ENCODE measurements at regions not wholly inside any gene's neighbourhood (a gene's known extent, or its start where the extent isn't known, plus 50 kb on each side); places are given as distances from the start of the nearest gene placed in this dataset.

DNA sequence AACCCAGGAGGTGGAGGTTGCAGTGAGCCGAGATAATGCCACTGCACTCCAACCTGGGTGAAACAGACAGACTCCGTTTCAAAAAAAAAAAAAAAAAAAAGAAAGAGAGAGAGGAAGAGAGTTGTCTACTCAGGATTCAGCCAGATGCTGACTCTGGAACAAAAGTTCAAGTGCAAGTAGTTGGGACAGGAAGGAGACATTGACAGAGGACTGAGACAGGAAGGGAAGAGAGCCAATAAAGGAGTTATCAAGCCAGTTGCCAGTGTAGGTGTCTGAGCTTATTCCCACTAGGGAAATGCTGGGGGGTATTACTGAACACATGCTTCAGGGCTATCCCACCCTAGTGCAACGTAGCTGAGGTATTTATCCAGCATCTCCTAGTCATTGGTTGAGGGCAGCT is 147.7 kb upstream of the SLC1A3 start:
- intact Hi-C loops (cut with micrococcal nuclease; ENCODE audit: unreplicated experiment), result no loop called here
- Histone ChIP-seq H3K4me1 (ENCODE audit: control insufficient read depth, insufficient read depth, low read length) (no peaks in the 10 kb centered on the region), H3K4me3 (ENCODE audit: low read depth in 2 of 2, low read length in 2 of 2) (no peak overlapping the region), H3K27me3 (ENCODE audit: control insufficient read depth, insufficient read depth, low read length) (no peaks in the 10 kb centered on the region), H3K9me3 (ENCODE audit: control insufficient read depth, insufficient read depth, low read depth, low read length) (no peaks in the 10 kb centered on the region), H3K27ac (ENCODE audit: low read length) (no peak overlapping the region), H3K36me3 (ENCODE audit: control insufficient read depth, insufficient read depth, low read length) (no peaks in the 10 kb centered on the region)
- DNase-seq (ENCODE audit: low read depth, low spot score), result no peak
- CTCF ChIA-PET, result interaction anchor here (0.6 kb wide), 1 partner anchor 19 kb away, joined by 5 read pairs; no protein-coding TSS in a partner anchor
- BruUV-seq (replicated peaks), result no TSS peak
- in situ Hi-C loops (cut with HindIII; ENCODE audit: low pct_unique_long_range_greater_than_20kb, low sequenced_read_pairs), result no loop called here
- ATAC-seq, result no peak
- TF ChIP-seq SIN3A (IDR thresholded peaks at IDR 0.05; ENCODE audit: borderline replicate concordance, insufficient read depth, low read depth, low read length), result no peak
- TF ChIP-seq, protein P1, sequence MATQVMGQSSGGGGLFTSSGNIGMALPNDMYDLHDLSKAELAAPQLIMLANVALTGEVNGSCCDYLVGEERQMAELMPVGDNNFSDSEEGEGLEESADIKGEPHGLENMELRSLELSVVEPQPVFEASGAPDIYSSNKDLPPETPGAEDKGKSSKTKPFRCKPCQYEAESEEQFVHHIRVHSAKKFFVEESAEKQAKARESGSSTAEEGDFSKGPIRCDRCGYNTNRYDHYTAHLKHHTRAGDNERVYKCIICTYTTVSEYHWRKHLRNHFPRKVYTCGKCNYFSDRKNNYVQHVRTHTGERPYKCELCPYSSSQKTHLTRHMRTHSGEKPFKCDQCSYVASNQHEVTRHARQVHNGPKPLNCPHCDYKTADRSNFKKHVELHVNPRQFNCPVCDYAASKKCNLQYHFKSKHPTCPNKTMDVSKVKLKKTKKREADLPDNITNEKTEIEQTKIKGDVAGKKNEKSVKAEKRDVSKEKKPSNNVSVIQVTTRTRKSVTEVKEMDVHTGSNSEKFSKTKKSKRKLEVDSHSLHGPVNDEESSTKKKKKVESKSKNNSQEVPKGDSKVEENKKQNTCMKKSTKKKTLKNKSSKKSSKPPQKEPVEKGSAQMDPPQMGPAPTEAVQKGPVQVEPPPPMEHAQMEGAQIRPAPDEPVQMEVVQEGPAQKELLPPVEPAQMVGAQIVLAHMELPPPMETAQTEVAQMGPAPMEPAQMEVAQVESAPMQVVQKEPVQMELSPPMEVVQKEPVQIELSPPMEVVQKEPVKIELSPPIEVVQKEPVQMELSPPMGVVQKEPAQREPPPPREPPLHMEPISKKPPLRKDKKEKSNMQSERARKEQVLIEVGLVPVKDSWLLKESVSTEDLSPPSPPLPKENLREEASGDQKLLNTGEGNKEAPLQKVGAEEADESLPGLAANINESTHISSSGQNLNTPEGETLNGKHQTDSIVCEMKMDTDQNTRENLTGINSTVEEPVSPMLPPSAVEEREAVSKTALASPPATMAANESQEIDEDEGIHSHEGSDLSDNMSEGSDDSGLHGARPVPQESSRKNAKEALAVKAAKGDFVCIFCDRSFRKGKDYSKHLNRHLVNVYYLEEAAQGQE (IDR thresholded peaks at IDR 0.05; ENCODE audit: insufficient read depth in 1 of 2, low read depth in 2 of 2, low read length in 1 of 2), result no peak
- TF ChIP-seq POLR2AphosphoS5 (IDR thresholded peaks at IDR 0.05; ENCODE audit: low read depth, low read length), result no peak
- TF ChIP-seq, protein P2, sequence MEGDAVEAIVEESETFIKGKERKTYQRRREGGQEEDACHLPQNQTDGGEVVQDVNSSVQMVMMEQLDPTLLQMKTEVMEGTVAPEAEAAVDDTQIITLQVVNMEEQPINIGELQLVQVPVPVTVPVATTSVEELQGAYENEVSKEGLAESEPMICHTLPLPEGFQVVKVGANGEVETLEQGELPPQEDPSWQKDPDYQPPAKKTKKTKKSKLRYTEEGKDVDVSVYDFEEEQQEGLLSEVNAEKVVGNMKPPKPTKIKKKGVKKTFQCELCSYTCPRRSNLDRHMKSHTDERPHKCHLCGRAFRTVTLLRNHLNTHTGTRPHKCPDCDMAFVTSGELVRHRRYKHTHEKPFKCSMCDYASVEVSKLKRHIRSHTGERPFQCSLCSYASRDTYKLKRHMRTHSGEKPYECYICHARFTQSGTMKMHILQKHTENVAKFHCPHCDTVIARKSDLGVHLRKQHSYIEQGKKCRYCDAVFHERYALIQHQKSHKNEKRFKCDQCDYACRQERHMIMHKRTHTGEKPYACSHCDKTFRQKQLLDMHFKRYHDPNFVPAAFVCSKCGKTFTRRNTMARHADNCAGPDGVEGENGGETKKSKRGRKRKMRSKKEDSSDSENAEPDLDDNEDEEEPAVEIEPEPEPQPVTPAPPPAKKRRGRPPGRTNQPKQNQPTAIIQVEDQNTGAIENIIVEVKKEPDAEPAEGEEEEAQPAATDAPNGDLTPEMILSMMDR (IDR thresholded peaks at IDR 0.05), result no peak
- TF ChIP-seq TCF7L2 (IDR thresholded peaks at IDR 0.05; ENCODE audit: low read depth, low read length), result no peak
- POLR2A ChIA-PET, result no interaction called here

DNA sequence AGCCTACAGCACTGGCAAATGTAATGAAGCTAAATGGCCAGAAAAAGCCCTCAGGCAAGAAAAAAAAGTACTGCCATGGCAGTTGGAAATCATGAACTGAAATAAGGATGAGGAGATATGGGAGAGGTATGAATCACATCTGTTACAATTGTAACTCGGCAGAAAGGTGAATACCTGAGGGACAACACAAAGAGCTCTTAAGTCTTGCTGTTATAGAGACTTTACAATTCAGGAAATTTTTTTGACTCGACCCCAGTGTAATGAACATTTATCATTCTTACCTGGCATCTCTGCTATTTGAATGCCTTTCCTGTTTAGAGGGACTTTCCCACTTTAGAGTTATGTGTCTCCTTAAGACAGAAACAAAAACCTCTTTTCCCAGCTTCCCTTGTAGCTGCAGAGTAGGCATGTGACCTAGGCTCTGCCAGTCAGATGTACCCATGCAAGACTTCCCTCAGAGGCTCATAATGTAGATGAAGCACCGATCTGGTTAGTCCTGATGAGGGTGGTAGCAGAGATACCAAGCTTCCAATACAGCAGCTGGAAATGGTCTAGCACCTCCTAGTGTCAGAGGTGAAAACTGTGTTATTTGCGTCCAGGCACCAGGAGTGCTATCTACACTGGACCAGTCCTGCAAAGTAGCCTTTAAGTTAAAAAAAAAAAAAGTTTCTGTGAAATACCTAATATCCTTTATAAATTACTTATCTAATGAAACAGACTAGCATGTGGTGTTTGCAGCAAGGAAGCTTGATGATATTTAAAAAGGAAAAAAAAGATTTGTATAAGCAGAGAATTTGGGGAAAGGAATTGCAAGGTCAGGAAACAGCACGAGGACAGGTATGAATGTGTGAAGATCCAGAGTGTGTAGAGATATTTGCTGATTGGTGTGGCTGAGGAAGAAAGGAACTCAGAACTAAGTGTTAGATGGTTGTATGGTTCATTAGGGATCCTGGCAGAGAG is 146.9 kb upstream of the SLC1A3 start:
- Histone ChIP-seq H3K4me3 (ENCODE audit: low read depth in 2 of 2, low read length in 2 of 2) (no peak overlapping the region), H3K27me3 (ENCODE audit: control insufficient read depth, insufficient read depth, low read length) (no peaks in the 10 kb centered on the region), H3K27ac (ENCODE audit: low read length) (no peak overlapping the region), H3K9me3 (ENCODE audit: control insufficient read depth, insufficient read depth, low read depth, low read length) (no peaks in the 10 kb centered on the region), H3K36me3 (ENCODE audit: control insufficient read depth, insufficient read depth, low read length) (no peaks in the 10 kb centered on the region), H3K4me1 (ENCODE audit: control insufficient read depth, insufficient read depth, low read length) (no peaks in the 10 kb centered on the region)
- no peak for DNase-seq (ENCODE audit: low read depth, low spot score)
- no TSS peak for BruUV-seq (replicated peaks)
- intact Hi-C loops (cut with micrococcal nuclease; ENCODE audit: unreplicated experiment), result no loop called here
- TF ChIP-seq, protein P2 (IDR thresholded peaks at IDR 0.05), result peak; percentile 53
- no peak for TF ChIP-seq SIN3A (IDR thresholded peaks at IDR 0.05; ENCODE audit: borderline replicate concordance, insufficient read depth, low read depth, low read length)
- TF ChIP-seq, protein P1 (IDR thresholded peaks at IDR 0.05; ENCODE audit: insufficient read depth in 1 of 2, low read depth in 2 of 2, low read length in 1 of 2), result no peak
- in situ Hi-C loops (cut with HindIII; ENCODE audit: low pct_unique_long_range_greater_than_20kb, low sequenced_read_pairs), result no loop called here
- POLR2A ChIA-PET, result no interaction called here
- CTCF ChIA-PET, result no interaction called here
- ATAC-seq, result no peak

Measured in Panc1 (cell line).